Neuron (in vitro differentiated cells): ENCODE measurements at regions not wholly inside any gene's neighbourhood (a gene's known extent, or its start where the extent isn't known, plus 50 kb on each side); places are given as distances from the start of the nearest gene placed in this dataset.
"Not testable (repeated sequence)": the region's sequence is repeated elsewhere in the genome, so short reads cannot be mapped to it uniquely, and the experiment has no call there.

ENCODE experiments used
- H2AFZ ChIP-seq: one replicate; pipeline ENCODE4 v1.6.1; 2013; ENCODE audit warnings: low read depth, mild to moderate bottlenecking, inconsistent platforms, low read length, moderate library complexity
- H3K27me3 ChIP-seq: one replicate; pipeline ENCODE4 v1.6.1; 2013; ENCODE audit warnings: low read length; ENCODE audit not compliant: insufficient read depth
- H3K36me3 ChIP-seq: one replicate; pipeline ENCODE4 v1.6.1; 2013; ENCODE audit warnings: low read length; ENCODE audit not compliant: insufficient read depth
- H3K4me1 ChIP-seq: one replicate; pipeline ENCODE4 v1.6.1; 2013; ENCODE audit warnings: low read length; ENCODE audit not compliant: insufficient read depth
- H3K4me3 ChIP-seq: 2 replicates; pipeline ENCODE4 v1.5.1; 2013; ENCODE audit warnings: mild to moderate bottlenecking, low read length, moderate library complexity
- H3K9me3 ChIP-seq: one replicate; pipeline ENCODE4 v1.6.1; 2013; ENCODE audit warnings: low read length

GRCh38 chr9:62908271-62908670, 1718.4 kb downstream of the SPATA31A7 start:
- H3K4me3 ChIP-seq, H3K9me3 ChIP-seq, H3K36me3 ChIP-seq, H3K27me3 ChIP-seq, H3K4me1 ChIP-seq, H2AFZ ChIP-seq: not testable (repeated sequence)

- not testable (repeated sequence) for H3K27me3 ChIP-seq, H3K4me1 ChIP-seq, H3K36me3 ChIP-seq, H2AFZ ChIP-seq, H3K9me3 ChIP-seq, H3K4me3 ChIP-seq
Observed at GRCh38 chr9:62909447-62909846, 1719.6 kb downstream of the SPATA31A7 start.

- not testable (repeated sequence) for H3K9me3 ChIP-seq, H2AFZ ChIP-seq, H3K27me3 ChIP-seq, H3K36me3 ChIP-seq, H3K4me1 ChIP-seq, H3K4me3 ChIP-seq
Observed at GRCh38 chr9:62912278-62912677, 1722.4 kb downstream of the SPATA31A7 start.

GRCh38 chr9:62915168-62915567, 1725.3 kb downstream of the SPATA31A7 start:
- H3K9me3 ChIP-seq, H3K36me3 ChIP-seq, H3K4me3 ChIP-seq, H3K4me1 ChIP-seq, H3K27me3 ChIP-seq, H2AFZ ChIP-seq: not testable (repeated sequence)

- not testable (repeated sequence) for H3K36me3 ChIP-seq, H3K9me3 ChIP-seq
Observed at GRCh38 chr9:62915661-62916060, 1725.8 kb downstream of the SPATA31A7 start.

DNA sequence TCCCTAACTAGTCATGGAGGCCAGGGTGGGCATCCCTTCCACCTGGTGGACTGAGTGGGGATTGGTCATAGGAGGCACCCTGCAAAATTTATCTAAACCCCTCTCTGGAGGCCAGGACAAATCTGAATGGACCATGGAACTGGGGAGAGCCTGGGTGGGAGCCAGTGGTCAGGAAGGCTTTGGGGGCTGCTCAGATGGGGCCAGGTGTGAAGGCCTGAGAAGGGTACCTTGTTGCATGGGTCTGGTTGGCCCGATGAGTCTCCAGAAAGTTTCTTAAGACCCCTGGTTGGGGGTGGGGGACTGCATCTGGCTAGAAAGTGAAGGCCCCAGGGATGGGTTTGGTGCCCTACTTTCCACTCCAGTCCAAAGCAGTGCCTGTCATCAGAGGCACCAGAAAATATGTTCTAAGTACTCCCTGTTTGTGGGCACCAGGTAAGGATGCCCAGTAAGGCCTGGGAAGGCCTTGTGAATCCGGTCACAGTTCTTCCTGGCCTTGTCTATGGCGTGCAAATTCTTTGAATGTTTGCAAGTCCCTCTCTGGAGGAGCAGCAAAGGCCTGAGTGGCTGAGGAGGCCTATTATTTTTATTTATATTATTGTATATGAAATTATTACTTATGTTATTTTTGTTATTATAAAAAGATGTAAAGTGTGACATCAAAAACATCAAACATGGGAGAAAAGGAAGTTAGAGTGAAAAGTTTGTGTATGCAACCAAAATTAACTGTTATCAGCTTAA, 1729.0 kb downstream of the SPATA31A7 start:
- not testable (repeated sequence) for H3K9me3 ChIP-seq, H3K27me3 ChIP-seq, H3K36me3 ChIP-seq, H3K4me1 ChIP-seq, H2AFZ ChIP-seq, H3K4me3 ChIP-seq

More at GRCh38 chr9:62915661-62916060, 1725.8 kb downstream of the SPATA31A7 start:
- not testable (repeated sequence) for H2AFZ ChIP-seq, H3K4me1 ChIP-seq, H3K27me3 ChIP-seq, H3K4me3 ChIP-seq

DNA sequence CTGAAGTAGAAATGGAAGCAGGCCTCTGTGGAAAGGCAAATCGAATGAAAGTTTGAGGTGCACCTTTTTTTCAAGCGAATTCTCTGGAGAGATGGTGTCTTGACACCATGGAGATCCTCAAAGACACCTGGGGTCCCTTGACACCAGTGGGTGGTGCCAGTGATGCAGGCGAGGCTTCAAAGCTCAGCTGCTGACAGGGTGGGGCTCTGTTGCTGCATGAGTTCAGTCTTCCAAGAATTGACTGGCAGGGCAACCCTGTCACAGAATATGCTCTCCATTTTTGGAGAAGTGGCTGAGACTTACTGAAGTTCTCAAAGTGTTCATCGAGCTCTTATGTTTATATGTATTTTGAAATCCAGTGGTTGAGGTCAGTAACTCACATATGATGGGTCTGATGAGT, 1741.6 kb downstream of the SPATA31A7 start:
- H3K36me3 ChIP-seq, H3K4me1 ChIP-seq, H3K4me3 ChIP-seq: not testable (repeated sequence)

GRCh38 chr9:62952840-62953239, 1763.0 kb downstream of the SPATA31A7 start:
- H3K27me3 ChIP-seq, H2AFZ ChIP-seq, H3K36me3 ChIP-seq, H3K4me3 ChIP-seq, H3K4me1 ChIP-seq, H3K9me3 ChIP-seq: not testable (repeated sequence)

More for the DNA sequence above, 1741.6 kb downstream of the SPATA31A7 start:
- H3K9me3 ChIP-seq, H2AFZ ChIP-seq, H3K27me3 ChIP-seq: not testable (repeated sequence)
